ENCODE measurements at regions not wholly inside any gene's neighbourhood (a gene's known extent, or its start where the extent isn't known, plus 50 kb on each side); places are given as distances from the start of the nearest gene placed in this dataset.
"Not testable (repeated sequence)": the region's sequence is repeated elsewhere in the genome, so short reads cannot be mapped to it uniquely, and the experiment has no call there.

- no peaks in the 10 kb centered on the region for H3K36me3 ChIP-seq
- H4K20me1 ChIP-seq: no peaks in the 10 kb centered on the region
- peaks cover 11% of the 10 kb centered on the region for H3K9me3 ChIP-seq
- no peak overlapping the region for H3K9ac ChIP-seq
- H3K27me3 ChIP-seq: no peaks in the 10 kb centered on the region
- H3K4me2 ChIP-seq: no peak overlapping the region
- H3K4me1 ChIP-seq: no peaks in the 10 kb centered on the region
- no peak overlapping the region for H3K27ac ChIP-seq
- no peak overlapping the region for H3K4me3 ChIP-seq
- no peak for TF ChIP-seq Cebpa-rat (IDR thresholded peaks at IDR 0.05)
Measured at GRCh38 chrX:78603908-78604307, 55.2 kb downstream of the RTL3 start.

GRCh38 chrX:78595901-78596502 lies 63.1 kb downstream of the RTL3 start:
- H3K4me3 ChIP-seq: no peak overlapping the region
- no peak overlapping the region for H3K4me2 ChIP-seq
- no peak for TF ChIP-seq Cebpa-rat (IDR thresholded peaks at IDR 0.05)
- H3K9ac ChIP-seq: no peak overlapping the region
- no peaks in the 10 kb centered on the region for H3K4me1 ChIP-seq
- peaks cover 13% of the 10 kb centered on the region for H3K27me3 ChIP-seq
- H3K9me3 ChIP-seq: peaks cover 28% of the 10 kb centered on the region
- H3K36me3 ChIP-seq: no peaks in the 10 kb centered on the region
- no peaks in the 10 kb centered on the region for H4K20me1 ChIP-seq
- H3K27ac ChIP-seq: no peak overlapping the region

GRCh38 chrX:78593701-78594100 lies 65.4 kb downstream of the RTL3 start:
- no peak for TF ChIP-seq Cebpa-rat (IDR thresholded peaks at IDR 0.05)
- H3K4me1 ChIP-seq: no peaks in the 10 kb centered on the region
- H3K27ac ChIP-seq: no peak overlapping the region
- H3K9me3 ChIP-seq: peaks cover 20% of the 10 kb centered on the region
- H3K36me3 ChIP-seq: no peaks in the 10 kb centered on the region
- no peak overlapping the region for H3K4me3 ChIP-seq
- H3K4me2 ChIP-seq: no peak overlapping the region
- peaks cover 13% of the 10 kb centered on the region for H3K27me3 ChIP-seq
- no peak overlapping the region for H3K9ac ChIP-seq
- no peaks in the 10 kb centered on the region for H4K20me1 ChIP-seq

GRCh38 chrX:78592030-78592429 lies 67.1 kb downstream of the RTL3 start:
- Histone ChIP-seq H4K20me1 (no peaks in the 10 kb centered on the region), H3K4me1 (no peaks in the 10 kb centered on the region), H3K4me2 (no peak overlapping the region), H3K4me3 (no peak overlapping the region), H3K9ac (no peak overlapping the region), H3K9me3 (peaks cover 20% of the 10 kb centered on the region), H3K27me3 (peaks cover 13% of the 10 kb centered on the region), H3K27ac (no peak overlapping the region), H3K36me3 (no peaks in the 10 kb centered on the region)
- TF ChIP-seq Cebpa-rat (IDR thresholded peaks at IDR 0.05): no peak

- Histone ChIP-seq H3K27me3 (peaks cover 37% of the 10 kb centered on the region), H3K9ac (no peak overlapping the region), H3K27ac (no peak overlapping the region), H3K4me3 (no peak overlapping the region), H3K36me3 (no peaks in the 10 kb centered on the region), H3K4me2 (no peak overlapping the region), H3K4me1 (peaks cover 7% of the 10 kb centered on the region; the same call in 1 of the 2 replicates), H4K20me1 (no peaks in the 10 kb centered on the region), H3K9me3 (no peaks in the 10 kb centered on the region)
- no peak for TF ChIP-seq Cebpa-rat (IDR thresholded peaks at IDR 0.05)
Measured at GRCh38 chrX:78574306-78574705, 84.8 kb downstream of the RTL3 start.

GRCh38 chrX:78573630-78574029 lies 85.5 kb downstream of the RTL3 start:
- H3K27ac ChIP-seq: no peak overlapping the region
- no peak overlapping the region for H3K4me3 ChIP-seq
- peaks cover 41% of the 10 kb centered on the region for H3K27me3 ChIP-seq
- no peak for TF ChIP-seq Cebpa-rat (IDR thresholded peaks at IDR 0.05)
- H3K9ac ChIP-seq: no peak overlapping the region
- no peaks in the 10 kb centered on the region for H4K20me1 ChIP-seq
- peaks cover 7% of the 10 kb centered on the region; the same call in 1 of the 2 replicates for H3K4me1 ChIP-seq
- H3K9me3 ChIP-seq: no peaks in the 10 kb centered on the region
- no peaks in the 10 kb centered on the region for H3K36me3 ChIP-seq
- no peak overlapping the region for H3K4me2 ChIP-seq

- Histone ChIP-seq H3K9me3 (no peaks in the 10 kb centered on the region), H3K9ac (no peak overlapping the region), H3K4me3 (no peak overlapping the region), H3K4me1 (peaks cover 7% of the 10 kb centered on the region; the same call in 1 of the 2 replicates), H3K27me3 (peaks cover 50% of the 10 kb centered on the region), H4K20me1 (no peaks in the 10 kb centered on the region), H3K27ac (no peak overlapping the region), H3K4me2 (no peak overlapping the region), H3K36me3 (no peaks in the 10 kb centered on the region)
- no peak for TF ChIP-seq Cebpa-rat (IDR thresholded peaks at IDR 0.05)
Measured at GRCh38 chrX:78571849-78572248, 87.3 kb downstream of the RTL3 start.

- Histone ChIP-seq H3K9me3 (no peaks in the 10 kb centered on the region; the same call in 1 of the 2 replicates), H3K4me3 (no peak overlapping the region), H3K4me2 (no peak overlapping the region), H3K9ac (no peak overlapping the region), H3K4me1 (no peaks in the 10 kb centered on the region), H4K20me1 (no peaks in the 10 kb centered on the region), H3K27ac (no peak overlapping the region), H3K36me3 (no peaks in the 10 kb centered on the region), H3K27me3 (no peaks in the 10 kb centered on the region; the same call in 1 of the 2 replicates)
- no peak for TF ChIP-seq Cebpa-rat (IDR thresholded peaks at IDR 0.05)
Measured at GRCh38 chrX:78555401-78555980, 103.6 kb downstream of the RTL3 start.

- H3K36me3 ChIP-seq, H3K9me3 ChIP-seq, H4K20me1 ChIP-seq, H3K4me1 ChIP-seq, H3K4me2 ChIP-seq, H3K27ac ChIP-seq, H3K4me3 ChIP-seq, H3K9ac ChIP-seq: not testable (repeated sequence)
- peaks cover 16% of the 10 kb centered on the region; the same call in 1 of the 2 replicates for H3K27me3 ChIP-seq
Measured at GRCh38 chrX:78552628-78553027, 106.5 kb downstream of the RTL3 start.

- no peak for TF ChIP-seq Cebpa-rat (IDR thresholded peaks at IDR 0.05)
- peaks cover 32% of the 10 kb centered on the region for H3K27me3 ChIP-seq
Measured at GRCh38 chrX:78548012-78548411, 111.1 kb downstream of the RTL3 start.

More at GRCh38 chrX:78548012-78548411, 111.1 kb downstream of the RTL3 start:
- Histone ChIP-seq H4K20me1 (no peaks in the 10 kb centered on the region), H3K9me3 (peaks cover 30% of the 10 kb centered on the region), H3K27ac (no peak overlapping the region), H3K9ac (no peak overlapping the region), H3K4me1 (no peaks in the 10 kb centered on the region), H3K4me2 (no peak overlapping the region), H3K4me3 (no peak overlapping the region), H3K36me3 (no peaks in the 10 kb centered on the region)

Measured in BLaER1 (cell line).